SK-N-SH treated with all-trans-retinoic acid at 6 μM for 48 hours (cell line): ENCODE measurements at regions not wholly inside any gene's neighbourhood (a gene's known extent, or its start where the extent isn't known, plus 50 kb on each side); places are given as distances from the start of the nearest gene placed in this dataset.

ENCODE experiments used
- ARNTL ChIP-seq: fragments of 450-650 bp; formaldehyde crosslinking; IDR thresholded peaks from 2 replicates; pipeline ENCODE4 v1.5.0; 2020; ENCODE audit warnings: low read depth, mild to moderate bottlenecking, moderate library complexity, borderline replicate concordance
- OSR1 ChIP-seq: fragments of 250-450 bp; sonication (Bioruptor Pico); IDR thresholded peaks from 2 replicates; pipeline ENCODE4 v1.8.0; 2022; ENCODE audit warnings: moderate library complexity, mild to moderate bottlenecking, inconsistent platforms
- RARB ChIP-seq: fragments of 250-450 bp; sonication (Bioruptor Pico); IDR thresholded peaks from 2 replicates; pipeline ENCODE4 v1.8.0; 2021; ENCODE audit warnings: mild to moderate bottlenecking, moderate library complexity
- TCF4 ChIP-seq: fragments of 250-450 bp; sonication (Bioruptor Pico); IDR thresholded peaks from 2 replicates; pipeline ENCODE4 v1.8.0; 2021; ENCODE audit warnings: mild to moderate bottlenecking, moderate library complexity, borderline replicate concordance
- TOX ChIP-seq: fragments of 250-450 bp; sonication (Bioruptor Pico); IDR thresholded peaks from 2 replicates; pipeline ENCODE4 v1.8.0; 2021; ENCODE audit warnings: mild to moderate bottlenecking, moderate library complexity, borderline replicate concordance
- ZC3H10 ChIP-seq: fragments of 250-450 bp; sonication (Bioruptor Pico); IDR thresholded peaks from 2 replicates; pipeline ENCODE4 v1.5.1; 2021; ENCODE audit warnings: mild to moderate bottlenecking, moderate library complexity
- ZFP3 ChIP-seq: fragments of 250-450 bp; sonication (Bioruptor Pico); IDR thresholded peaks from 2 replicates; pipeline ENCODE4 v1.5.0; 2020; ENCODE audit warnings: mild to moderate bottlenecking, moderate library complexity
- ZFP30 ChIP-seq: fragments of 450-650 bp; formaldehyde crosslinking; IDR thresholded peaks from 2 replicates; pipeline ENCODE4 v1.5.0; 2022; ENCODE audit warnings: mild to moderate bottlenecking, moderate library complexity
- ZNF70 ChIP-seq: fragments of 450-650 bp; formaldehyde crosslinking; IDR thresholded peaks from 2 replicates; pipeline ENCODE4 v1.5.0; 2020; ENCODE audit warnings: mild to moderate bottlenecking, moderate library complexity
- TF ChIP-seq, protein P1 (sequence below): fragments of 250-450 bp; sonication (Bioruptor Pico); IDR thresholded peaks from 2 replicates; pipeline ENCODE4 v1.5.1; 2021; ENCODE audit warnings: mild to moderate bottlenecking, moderate library complexity
- TF ChIP-seq, protein P2 (sequence below): fragments of 250-450 bp; sonication (Bioruptor Pico); IDR thresholded peaks from 2 replicates; pipeline ENCODE4 v1.5.1; 2020; ENCODE audit warnings: low read depth, mild to moderate bottlenecking, moderate library complexity
- TF ChIP-seq, protein P3 (sequence below): fragments of 250-450 bp; sonication (Bioruptor Pico); IDR thresholded peaks from 2 replicates; pipeline ENCODE4 v1.5.0; 2020; ENCODE audit warnings: mild to moderate bottlenecking, moderate library complexity

DNA sequence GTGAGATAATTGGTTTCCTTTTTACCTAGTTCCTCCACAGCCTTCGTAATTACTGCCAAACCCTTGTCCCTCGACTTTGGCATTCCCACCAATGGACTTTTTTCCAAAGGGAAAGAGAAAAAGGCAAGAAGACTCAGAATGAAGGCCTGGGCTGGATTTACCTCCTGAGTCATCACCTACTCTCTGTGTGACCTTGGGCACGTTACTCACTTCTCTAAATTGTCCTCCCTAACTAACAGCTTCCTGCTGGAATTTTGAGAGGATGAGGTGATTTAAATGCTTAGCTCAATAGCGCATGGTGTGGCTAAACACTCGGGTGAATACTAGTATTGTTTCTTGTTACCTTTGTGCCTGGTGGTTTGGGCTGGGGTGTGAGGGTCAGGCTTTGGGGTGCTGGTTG, 146.6 kb downstream of the DHX35 start:
- TF ChIP-seq ARNTL (CRISPR knock-in tag) (no peak), ZC3H10 (CRISPR knock-in tag) (no peak), TOX (no peak), ZNF70 (CRISPR knock-in tag) (no peak), RARB (CRISPR knock-in tag) (no peak), TCF4 (CRISPR knock-in tag) (no peak), ZFP3 (CRISPR knock-in tag) (no peak), ZFP30 (CRISPR knock-in tag) (no peak), OSR1 (CRISPR knock-in tag) (no peak)
- TF ChIP-seq, protein P1, sequence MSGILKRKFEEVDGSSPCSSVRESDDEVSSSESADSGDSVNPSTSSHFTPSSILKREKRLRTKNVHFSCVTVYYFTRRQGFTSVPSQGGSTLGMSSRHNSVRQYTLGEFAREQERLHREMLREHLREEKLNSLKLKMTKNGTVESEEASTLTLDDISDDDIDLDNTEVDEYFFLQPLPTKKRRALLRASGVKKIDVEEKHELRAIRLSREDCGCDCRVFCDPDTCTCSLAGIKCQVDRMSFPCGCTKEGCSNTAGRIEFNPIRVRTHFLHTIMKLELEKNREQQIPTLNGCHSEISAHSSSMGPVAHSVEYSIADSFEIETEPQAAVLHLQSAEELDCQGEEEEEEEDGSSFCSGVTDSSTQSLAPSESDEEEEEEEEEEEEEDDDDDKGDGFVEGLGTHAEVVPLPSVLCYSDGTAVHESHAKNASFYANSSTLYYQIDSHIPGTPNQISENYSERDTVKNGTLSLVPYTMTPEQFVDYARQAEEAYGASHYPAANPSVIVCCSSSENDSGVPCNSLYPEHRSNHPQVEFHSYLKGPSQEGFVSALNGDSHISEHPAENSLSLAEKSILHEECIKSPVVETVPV (CRISPR knock-in tag): no peak
- TF ChIP-seq, protein P2, sequence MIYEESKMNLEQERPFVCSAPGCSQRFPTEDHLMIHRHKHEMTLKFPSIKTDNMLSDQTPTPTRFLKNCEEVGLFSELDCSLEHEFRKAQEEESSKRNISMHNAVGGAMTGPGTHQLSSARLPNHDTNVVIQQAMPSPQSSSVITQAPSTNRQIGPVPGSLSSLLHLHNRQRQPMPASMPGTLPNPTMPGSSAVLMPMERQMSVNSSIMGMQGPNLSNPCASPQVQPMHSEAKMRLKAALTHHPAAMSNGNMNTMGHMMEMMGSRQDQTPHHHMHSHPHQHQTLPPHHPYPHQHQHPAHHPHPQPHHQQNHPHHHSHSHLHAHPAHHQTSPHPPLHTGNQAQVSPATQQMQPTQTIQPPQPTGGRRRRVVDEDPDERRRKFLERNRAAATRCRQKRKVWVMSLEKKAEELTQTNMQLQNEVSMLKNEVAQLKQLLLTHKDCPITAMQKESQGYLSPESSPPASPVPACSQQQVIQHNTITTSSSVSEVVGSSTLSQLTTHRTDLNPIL (CRISPR knock-in tag): no peak
- TF ChIP-seq, protein P3, sequence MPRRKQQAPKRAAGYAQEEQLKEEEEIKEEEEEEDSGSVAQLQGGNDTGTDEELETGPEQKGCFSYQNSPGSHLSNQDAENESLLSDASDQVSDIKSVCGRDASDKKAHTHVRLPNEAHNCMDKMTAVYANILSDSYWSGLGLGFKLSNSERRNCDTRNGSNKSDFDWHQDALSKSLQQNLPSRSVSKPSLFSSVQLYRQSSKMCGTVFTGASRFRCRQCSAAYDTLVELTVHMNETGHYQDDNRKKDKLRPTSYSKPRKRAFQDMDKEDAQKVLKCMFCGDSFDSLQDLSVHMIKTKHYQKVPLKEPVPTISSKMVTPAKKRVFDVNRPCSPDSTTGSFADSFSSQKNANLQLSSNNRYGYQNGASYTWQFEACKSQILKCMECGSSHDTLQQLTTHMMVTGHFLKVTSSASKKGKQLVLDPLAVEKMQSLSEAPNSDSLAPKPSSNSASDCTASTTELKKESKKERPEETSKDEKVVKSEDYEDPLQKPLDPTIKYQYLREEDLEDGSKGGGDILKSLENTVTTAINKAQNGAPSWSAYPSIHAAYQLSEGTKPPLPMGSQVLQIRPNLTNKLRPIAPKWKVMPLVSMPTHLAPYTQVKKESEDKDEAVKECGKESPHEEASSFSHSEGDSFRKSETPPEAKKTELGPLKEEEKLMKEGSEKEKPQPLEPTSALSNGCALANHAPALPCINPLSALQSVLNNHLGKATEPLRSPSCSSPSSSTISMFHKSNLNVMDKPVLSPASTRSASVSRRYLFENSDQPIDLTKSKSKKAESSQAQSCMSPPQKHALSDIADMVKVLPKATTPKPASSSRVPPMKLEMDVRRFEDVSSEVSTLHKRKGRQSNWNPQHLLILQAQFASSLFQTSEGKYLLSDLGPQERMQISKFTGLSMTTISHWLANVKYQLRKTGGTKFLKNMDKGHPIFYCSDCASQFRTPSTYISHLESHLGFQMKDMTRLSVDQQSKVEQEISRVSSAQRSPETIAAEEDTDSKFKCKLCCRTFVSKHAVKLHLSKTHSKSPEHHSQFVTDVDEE (CRISPR knock-in tag): no peak
